Neural crest cell (in vitro differentiated cells): ENCODE measurements at regions not wholly inside any gene's neighbourhood (a gene's known extent, or its start where the extent isn't known, plus 50 kb on each side); places are given as distances from the start of the nearest gene placed in this dataset.

Source experiments
- DNase-seq: peaks from one replicate; pipeline ENCODE4 v3.0.0; 2021; ENCODE audit warnings: low read depth, mixed read lengths, low spot score
- H3K27ac Mint-ChIP-seq: one replicate; pipeline ENCODE4 v1.8.0; 2021; ENCODE audit warnings: mild to moderate bottlenecking, mixed read lengths; ENCODE audit not compliant: unreplicated experiment
- H3K27me3 Mint-ChIP-seq: 2 replicates; pipeline ENCODE4 v1.8.0; 2021; ENCODE audit warnings: low read depth, mild to moderate bottlenecking, mixed read lengths
- H3K36me3 Mint-ChIP-seq: 2 replicates; pipeline ENCODE4 v1.8.0; 2021; ENCODE audit warnings: low read depth, mild to moderate bottlenecking, mixed read lengths
- H3K4me1 Mint-ChIP-seq: 2 replicates; pipeline ENCODE4 v1.8.0; 2021; ENCODE audit warnings: mixed read lengths
- H3K4me3 Mint-ChIP-seq: one replicate; pipeline ENCODE4 v1.8.0; 2021; ENCODE audit warnings: mild to moderate bottlenecking, mixed read lengths
- H3K9me3 Mint-ChIP-seq: 2 replicates; pipeline ENCODE4 v1.8.0; 2021; ENCODE audit warnings: mixed read lengths
- CTCF ChIP-seq: fragments of 200-600 bp; sonication (generic); conservative IDR thresholded peaks from 2 replicates; pipeline ENCODE4 v1.5.0; 2021; ENCODE audit warnings: antibody characterized with exemption, mild to moderate bottlenecking

GRCh38 chr12:127480775-127481314 lies 786.1 kb upstream of the TMEM132C start:
- Mint-ChIP-seq H3K4me3 (no peak overlapping the region), H3K27ac (no peak overlapping the region), H3K36me3 (no peaks in the 10 kb centered on the region), H3K4me1 (no peaks in the 10 kb centered on the region), H3K27me3 (no peaks in the 10 kb centered on the region), H3K9me3 (peaks cover 7% of the 10 kb centered on the region)
- no peak for DNase-seq
- no peak for TF ChIP-seq CTCF

GRCh38 chr12:127482950-127483349 lies 784.0 kb upstream of the TMEM132C start:
- Mint-ChIP-seq H3K27me3 (no peaks in the 10 kb centered on the region), H3K4me1 (no peaks in the 10 kb centered on the region), H3K9me3 (peaks cover 7% of the 10 kb centered on the region), H3K36me3 (no peaks in the 10 kb centered on the region), H3K4me3 (no peak overlapping the region), H3K27ac (no peak overlapping the region)
- no peak for TF ChIP-seq CTCF
- DNase-seq: no peak

- no peaks in the 10 kb centered on the region for H3K4me1 Mint-ChIP-seq
- peaks cover 1% of the 10 kb centered on the region for H3K27me3 Mint-ChIP-seq
- TF ChIP-seq CTCF: no peak
- H3K4me3 Mint-ChIP-seq: no peak overlapping the region
- H3K36me3 Mint-ChIP-seq: no peaks in the 10 kb centered on the region
- no peak overlapping the region for H3K27ac Mint-ChIP-seq
- DNase-seq: no peak
- H3K9me3 Mint-ChIP-seq: peaks cover 7% of the 10 kb centered on the region
Observed at GRCh38 chr12:127485528-127485927, 781.4 kb upstream of the TMEM132C start.

GRCh38 chr12:127487031-127487430 lies 779.9 kb upstream of the TMEM132C start:
- Mint-ChIP-seq H3K27ac (no peak overlapping the region), H3K4me3 (no peak overlapping the region), H3K36me3 (no peaks in the 10 kb centered on the region), H3K4me1 (no peaks in the 10 kb centered on the region), H3K27me3 (peaks cover 7% of the 10 kb centered on the region), H3K9me3 (peaks cover 5% of the 10 kb centered on the region)
- no peak for TF ChIP-seq CTCF
- no peak for DNase-seq

- TF ChIP-seq CTCF: no peak
- Mint-ChIP-seq H3K27ac (no peak overlapping the region), H3K9me3 (peaks cover 2% of the 10 kb centered on the region), H3K4me1 (no peaks in the 10 kb centered on the region), H3K27me3 (peaks cover 7% of the 10 kb centered on the region), H3K4me3 (no peak overlapping the region), H3K36me3 (no peaks in the 10 kb centered on the region)
- no peak for DNase-seq
Observed at GRCh38 chr12:127489061-127489460, 777.9 kb upstream of the TMEM132C start.
